Fibroblast of pulmonary artery (primary cell): ENCODE measurements at regions not wholly inside any gene's neighbourhood (a gene's known extent, or its start where the extent isn't known, plus 50 kb on each side); places are given as distances from the start of the nearest gene placed in this dataset.

Experiments used
- DNase-seq: peaks from one replicate; pipeline ENCODE4 v3.0.0-alpha.2; 2010; ENCODE audit warnings: low read depth
- H3K4me3 ChIP-seq: replicated peaks from 2 replicates; pipeline ENCODE4 v1.5.1; 2011; ENCODE audit warnings: low read depth, mild to moderate bottlenecking, control low read depth, low read length, moderate library complexity
- TF ChIP-seq, protein P1 (sequence below): IDR thresholded peaks from 2 replicates; pipeline ENCODE4 v1.5.1; 2011; ENCODE audit warnings: mild to moderate bottlenecking, control low read depth, low read length, inconsistent platforms; ENCODE audit errors: missing control alignments

DNA sequence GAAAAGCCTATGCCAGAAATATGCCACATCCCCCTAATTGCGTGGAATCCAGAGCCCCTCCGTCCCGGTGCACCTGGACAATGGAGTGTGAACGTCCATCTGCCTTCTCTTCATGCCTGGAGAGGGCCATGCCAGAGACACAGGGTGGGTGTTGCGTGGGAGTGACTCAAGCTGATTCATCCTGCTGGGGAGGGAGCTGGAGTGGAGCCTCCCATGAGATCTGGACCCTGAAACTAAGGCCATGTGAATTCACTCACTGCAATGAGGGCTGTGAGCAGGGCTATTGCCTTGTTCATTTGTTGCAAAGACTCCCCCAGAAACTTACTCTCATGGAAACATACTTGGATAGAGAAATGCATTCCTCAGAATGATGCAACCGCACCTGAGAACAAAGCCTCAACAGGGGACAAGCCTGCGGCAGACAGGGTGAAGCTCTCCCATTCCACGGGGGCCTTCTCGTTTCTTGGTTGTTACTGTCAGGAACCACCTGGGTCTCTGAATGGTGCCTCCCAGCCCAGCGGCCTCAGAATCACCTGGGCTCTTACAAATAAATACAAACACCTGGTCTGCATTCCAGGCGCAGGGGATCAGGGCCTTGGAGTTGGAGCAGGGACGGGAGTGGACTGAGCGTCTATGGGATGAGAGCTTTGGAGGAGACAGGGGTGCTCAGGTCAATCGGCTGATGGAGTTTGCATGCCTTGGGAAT lies 1031.2 kb downstream of the BRD1 start:
- TF ChIP-seq, protein P1, sequence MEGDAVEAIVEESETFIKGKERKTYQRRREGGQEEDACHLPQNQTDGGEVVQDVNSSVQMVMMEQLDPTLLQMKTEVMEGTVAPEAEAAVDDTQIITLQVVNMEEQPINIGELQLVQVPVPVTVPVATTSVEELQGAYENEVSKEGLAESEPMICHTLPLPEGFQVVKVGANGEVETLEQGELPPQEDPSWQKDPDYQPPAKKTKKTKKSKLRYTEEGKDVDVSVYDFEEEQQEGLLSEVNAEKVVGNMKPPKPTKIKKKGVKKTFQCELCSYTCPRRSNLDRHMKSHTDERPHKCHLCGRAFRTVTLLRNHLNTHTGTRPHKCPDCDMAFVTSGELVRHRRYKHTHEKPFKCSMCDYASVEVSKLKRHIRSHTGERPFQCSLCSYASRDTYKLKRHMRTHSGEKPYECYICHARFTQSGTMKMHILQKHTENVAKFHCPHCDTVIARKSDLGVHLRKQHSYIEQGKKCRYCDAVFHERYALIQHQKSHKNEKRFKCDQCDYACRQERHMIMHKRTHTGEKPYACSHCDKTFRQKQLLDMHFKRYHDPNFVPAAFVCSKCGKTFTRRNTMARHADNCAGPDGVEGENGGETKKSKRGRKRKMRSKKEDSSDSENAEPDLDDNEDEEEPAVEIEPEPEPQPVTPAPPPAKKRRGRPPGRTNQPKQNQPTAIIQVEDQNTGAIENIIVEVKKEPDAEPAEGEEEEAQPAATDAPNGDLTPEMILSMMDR = no peak
- H3K4me3 ChIP-seq = no peak overlapping the region
- no peak for DNase-seq

DNA sequence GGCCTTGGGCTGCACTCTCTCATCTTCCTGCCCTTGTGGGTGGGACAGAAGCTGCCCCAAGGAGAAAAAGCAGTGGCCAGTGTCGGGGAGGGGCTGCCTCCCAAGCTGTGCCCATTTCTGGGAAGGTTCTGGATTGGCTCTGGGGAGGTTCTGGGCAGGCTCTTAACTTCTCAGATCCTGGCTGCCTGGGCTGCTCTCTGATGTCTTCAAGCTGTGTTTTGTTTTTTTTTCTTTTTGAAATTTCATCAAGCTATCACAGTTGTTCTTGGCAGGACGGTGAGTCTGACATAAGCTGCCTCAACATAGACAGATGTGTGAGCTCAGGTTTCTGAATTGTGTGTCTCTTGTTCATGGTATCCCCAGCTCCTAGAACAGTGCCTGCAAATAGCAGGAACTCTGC lies 1032.0 kb downstream of the BRD1 start:
- no peak overlapping the region for H3K4me3 ChIP-seq
- no peak for DNase-seq
- TF ChIP-seq, protein P1 = no peak

DNA sequence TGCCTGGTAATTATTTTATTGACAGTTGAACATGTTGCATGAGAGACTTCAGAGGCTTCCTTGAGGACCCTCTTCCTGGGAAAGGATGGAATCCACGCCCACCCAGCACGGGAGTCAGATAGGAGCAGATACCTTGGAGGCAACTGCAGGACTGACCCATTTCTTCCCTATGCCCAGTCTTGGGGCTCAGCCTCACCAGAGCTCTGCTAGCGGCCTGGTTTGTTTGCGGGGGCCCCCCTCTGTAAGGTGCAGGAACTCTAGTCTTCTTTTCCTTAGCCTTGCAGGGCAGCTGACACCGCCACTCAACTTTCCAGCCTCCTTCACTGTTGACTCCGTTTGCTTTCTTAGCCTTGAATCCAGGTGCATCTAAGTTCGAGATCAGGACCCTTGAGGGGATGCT lies 1032.8 kb downstream of the BRD1 start:
- TF ChIP-seq, protein P1 = no peak
- H3K4me3 ChIP-seq = no peak overlapping the region
- no peak for DNase-seq

DNA sequence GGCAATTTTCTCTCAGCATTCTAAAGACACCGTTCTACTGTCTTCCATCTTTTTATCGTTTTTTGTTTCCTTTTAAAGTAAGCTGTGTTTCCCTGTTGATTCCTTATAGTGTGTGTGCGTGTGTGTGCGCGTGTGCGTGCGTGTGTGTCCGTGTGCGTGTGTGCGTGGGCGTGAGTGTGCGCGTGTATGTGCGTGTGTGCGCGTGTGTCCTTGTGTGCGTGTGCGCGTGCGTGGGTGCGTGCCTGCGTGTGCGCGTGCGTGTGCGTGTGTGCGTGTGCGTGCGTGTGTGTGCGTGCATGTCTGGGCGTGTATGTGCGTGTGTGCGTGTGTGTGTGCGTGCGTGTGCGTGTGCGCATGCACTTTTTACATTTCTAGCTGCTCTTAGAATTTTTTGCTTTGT lies 1033.7 kb downstream of the BRD1 start:
- DNase-seq = no peak
- TF ChIP-seq, protein P1 = no peak
- H3K4me3 ChIP-seq = no peak overlapping the region

DNA sequence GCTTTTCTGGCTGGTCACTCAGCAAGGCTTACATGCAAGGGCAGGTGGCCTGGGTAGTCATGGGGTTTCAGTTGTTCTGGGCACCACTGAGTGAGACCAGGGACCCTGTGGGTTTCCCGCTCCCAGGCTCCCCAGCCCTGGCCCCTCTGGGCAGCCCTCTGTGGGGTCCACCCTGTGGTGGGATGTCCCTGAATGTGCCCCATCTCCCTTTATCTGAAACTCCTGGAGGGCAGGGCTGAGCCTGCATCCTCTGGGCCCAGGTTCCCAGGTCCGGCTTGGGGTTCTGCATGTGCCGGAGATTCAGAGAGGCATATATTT lies 1041.0 kb downstream of the BRD1 start:
- H3K4me3 ChIP-seq = no peak overlapping the region
- no peak for DNase-seq
- TF ChIP-seq, protein P1 = no peak

DNA sequence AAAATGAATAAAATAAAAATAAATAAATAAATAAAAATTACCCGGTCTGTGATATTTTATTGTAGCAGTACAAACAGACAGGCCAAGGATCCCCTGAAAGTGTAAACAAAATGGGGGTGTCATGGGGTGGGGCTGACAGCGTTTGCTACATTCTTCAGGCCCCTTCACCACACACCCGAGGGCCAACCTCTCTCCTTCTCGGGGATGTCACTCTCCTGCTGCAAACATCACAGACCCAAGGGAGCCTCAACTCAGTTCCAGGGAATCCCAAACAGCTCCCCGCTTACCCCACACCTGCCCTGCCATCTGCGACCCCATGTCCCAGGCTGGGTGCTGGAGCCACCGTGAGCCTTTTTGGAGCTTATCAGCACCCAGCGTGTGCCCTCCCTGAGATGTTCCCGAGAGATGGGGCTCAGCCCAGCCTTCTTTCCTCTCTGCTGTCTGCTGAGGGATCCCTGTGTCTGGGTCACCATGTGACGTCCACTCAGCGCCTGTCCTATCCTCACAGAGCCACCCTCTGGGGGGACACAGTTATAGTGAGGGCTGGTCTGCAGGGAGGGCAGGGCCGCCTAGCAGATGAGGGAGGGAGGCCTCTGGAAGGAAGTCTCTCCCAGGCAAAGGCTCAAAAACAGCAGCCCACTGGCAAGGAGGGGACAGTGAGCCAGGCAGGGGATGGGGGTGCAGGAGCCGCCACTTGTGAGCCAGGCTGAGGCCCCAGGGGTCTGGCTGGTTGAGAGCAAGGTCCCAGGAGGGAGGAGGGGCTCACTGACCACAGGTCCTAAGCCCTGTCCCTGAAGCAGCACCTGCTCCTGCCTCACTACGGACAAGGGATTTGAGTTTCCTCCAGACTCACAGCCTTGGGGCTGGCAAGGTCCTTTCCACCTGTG lies 1041.6 kb downstream of the BRD1 start:
- TF ChIP-seq, protein P1 = no peak
- DNase-seq = no peak

More for the DNA sequence above, 1041.6 kb downstream of the BRD1 start:
- H3K4me3 ChIP-seq = no peak overlapping the region
